Frontal cortex (tissue), 3 donors: ENCODE measurements at regions not wholly inside any gene's neighbourhood (a gene's known extent, or its start where the extent isn't known, plus 50 kb on each side); places are given as distances from the start of the nearest gene placed in this dataset.
"Not testable (repeated sequence)": the region's sequence is repeated elsewhere in the genome, so short reads cannot be mapped to it uniquely, and the experiment has no call there.

ENCODE experiments used
- DNase-seq, 2 donors: peaks; one replicate each; pipeline ENCODE4 v3.0.0; 2012; ENCODE audit warnings: low spot score in 2 of 2
- FAIRE-seq: peaks from 2 replicates; lab custom pipeline; 2012; peaks lifted over from hg19 to GRCh38; lab: Jason Lieb, UNC
- donor health status: control.
- donor health status: control.
- donor health status: control.

- DNase-seq (no peak), FAIRE-seq (no peak)
Measured at GRCh38 chr11:25597696-25598095, 734.2 kb upstream of the ANO3 start.

- no peak for DNase-seq
- no peak for FAIRE-seq
Measured at GRCh38 chr11:25602149-25602548, 729.8 kb upstream of the ANO3 start.

GRCh38 chr11:25602959-25603358 is 729.0 kb upstream of the ANO3 start:
- FAIRE-seq (no peak), DNase-seq (no peak)

GRCh38 chr11:25612806-25613205 is 719.1 kb upstream of the ANO3 start:
- FAIRE-seq = no peak

GRCh38 chr11:25613451-25613850 is 718.5 kb upstream of the ANO3 start:
- FAIRE-seq = no peak
- DNase-seq = no peak

More at GRCh38 chr11:25612806-25613205, 719.1 kb upstream of the ANO3 start:
- no peak for DNase-seq

- DNase-seq (no peak), FAIRE-seq (no peak)
Measured at GRCh38 chr11:25613865-25614264, 718.1 kb upstream of the ANO3 start.

GRCh38 chr11:25615069-25615468 is 716.9 kb upstream of the ANO3 start:
- DNase-seq (no peak), FAIRE-seq (no peak)

- FAIRE-seq (no peak), DNase-seq (no peak)
Measured at GRCh38 chr11:25615841-25616240, 716.1 kb upstream of the ANO3 start.

GRCh38 chr11:25625094-25625493 is 706.8 kb upstream of the ANO3 start:
- no peak for FAIRE-seq
- no peak for DNase-seq

- DNase-seq (no peak), FAIRE-seq (no peak)
Measured at GRCh38 chr11:25628030-25628429, 703.9 kb upstream of the ANO3 start.

- DNase-seq = no peak
- no peak for FAIRE-seq
Measured at GRCh38 chr11:25633230-25633629, 698.7 kb upstream of the ANO3 start.

- FAIRE-seq, DNase-seq: not testable (repeated sequence)
Measured at GRCh38 chr11:25649220-25649619, 682.7 kb upstream of the ANO3 start.

- DNase-seq (no peak), FAIRE-seq (no peak)
Measured at GRCh38 chr11:25650319-25650718, 681.6 kb upstream of the ANO3 start.

- no peak for FAIRE-seq
- DNase-seq = no peak
Measured at GRCh38 chr11:25655636-25656035, 676.3 kb upstream of the ANO3 start.

- no peak for DNase-seq
- FAIRE-seq = no peak
Measured at GRCh38 chr11:25658916-25659315, 673.0 kb upstream of the ANO3 start.

- no peak for FAIRE-seq
- DNase-seq = no peak
Measured at GRCh38 chr11:25659706-25660105, 672.2 kb upstream of the ANO3 start.

GRCh38 chr11:25667871-25668270 is 664.1 kb upstream of the ANO3 start:
- DNase-seq = no peak
- no peak for FAIRE-seq

GRCh38 chr11:25691959-25692358 is 640.0 kb upstream of the ANO3 start:
- no peak for DNase-seq

GRCh38 chr11:25702417-25702816 is 629.5 kb upstream of the ANO3 start:
- FAIRE-seq (no peak), DNase-seq (no peak)

More at GRCh38 chr11:25691959-25692358, 640.0 kb upstream of the ANO3 start:
- FAIRE-seq = no peak

- no peak for DNase-seq
- no peak for FAIRE-seq
Measured at GRCh38 chr11:25710975-25711374, 621.0 kb upstream of the ANO3 start.

GRCh38 chr11:25727944-25728343 is 604.0 kb upstream of the ANO3 start:
- FAIRE-seq (no peak), DNase-seq (no peak)

GRCh38 chr11:25730230-25730629 is 601.7 kb upstream of the ANO3 start:
- FAIRE-seq (no peak), DNase-seq (no peak)

- no peak for DNase-seq
- no peak for FAIRE-seq
Measured at GRCh38 chr11:25733777-25734176, 598.2 kb upstream of the ANO3 start.
